GM21717 (cell line): ENCODE measurements at regions not wholly inside any gene's neighbourhood (a gene's known extent, or its start where the extent isn't known, plus 50 kb on each side); places are given as distances from the start of the nearest gene placed in this dataset.

Experiments used
- ATAC-seq: cut with Tn5 transposase; IDR thresholded peaks from one replicate; pipeline ENCODE4 v1.9.1; 2021; ENCODE audit warnings: mild to moderate bottlenecking, moderate library complexity; ENCODE audit not compliant: unreplicated experiment

DNA sequence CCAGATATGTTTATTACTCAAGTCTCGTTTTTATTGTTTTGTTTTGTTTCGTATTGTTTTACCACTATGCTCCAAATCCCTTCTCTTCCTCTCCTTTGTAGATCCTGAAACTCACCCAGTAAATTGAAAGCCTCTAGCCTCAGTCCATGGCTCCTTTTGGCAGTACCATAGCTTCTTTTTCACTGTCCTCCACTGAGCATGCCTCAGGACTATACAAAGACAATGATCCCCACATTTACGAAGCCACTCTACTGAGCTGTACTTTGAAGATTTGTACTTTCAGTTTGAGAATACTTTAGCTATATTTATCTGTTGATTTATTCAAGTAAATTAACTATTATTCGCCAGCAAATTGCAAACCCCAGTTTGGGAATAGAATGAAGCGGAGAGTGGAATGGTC, 159.1 kb upstream of the SLITRK3 start:
- ATAC-seq, result no peak

- no peak for ATAC-seq
Observed at GRCh38 chr3:165347526-165347925, 151.3 kb upstream of the SLITRK3 start.

DNA sequence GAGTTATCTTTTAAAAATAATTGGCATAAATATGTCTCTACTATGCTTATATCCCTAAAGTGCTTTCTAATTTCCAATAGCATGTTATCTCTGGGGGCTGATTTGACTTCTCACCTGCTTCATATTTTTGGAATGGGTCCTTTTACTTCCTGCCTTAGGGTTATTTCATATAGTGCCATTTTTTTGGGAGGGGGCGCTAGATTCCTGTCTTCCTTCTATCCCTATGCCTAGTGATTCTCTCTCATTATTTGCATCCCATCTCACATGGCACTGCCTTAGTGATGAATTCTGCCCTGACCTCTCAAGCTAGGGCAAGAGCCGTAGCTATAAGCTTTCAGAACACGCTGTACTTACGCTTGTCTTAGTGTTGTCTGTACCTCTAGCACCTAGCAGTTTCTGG, 150.3 kb upstream of the SLITRK3 start:
- no peak for ATAC-seq

DNA sequence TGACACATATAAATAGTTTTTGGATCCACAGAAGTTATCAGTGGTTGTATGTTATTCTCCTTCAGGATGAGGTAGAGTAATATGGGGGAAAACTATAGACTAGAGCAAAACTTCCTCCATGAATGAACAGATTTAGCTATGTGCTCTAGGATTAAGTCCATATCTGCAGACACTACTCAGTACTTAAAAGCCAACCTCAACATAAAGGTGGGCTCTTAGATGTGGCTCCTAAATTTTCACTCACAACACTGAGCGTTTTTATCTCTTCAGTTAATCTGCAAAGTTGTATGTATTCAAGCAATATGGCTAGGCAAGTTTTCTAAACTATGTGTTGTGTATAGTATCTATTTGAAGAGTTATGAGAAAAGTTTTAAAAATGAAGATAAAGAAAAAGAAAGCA, 147.0 kb upstream of the SLITRK3 start:
- ATAC-seq, result no peak

- ATAC-seq, result no peak
Observed at GRCh38 chr3:165339753-165340152, 143.6 kb upstream of the SLITRK3 start.

GRCh38 chr3:165336786-165337185, 140.6 kb upstream of the SLITRK3 start:
- ATAC-seq, result no peak
